Stimulated activated CD4-positive, alpha-beta T cell treated with anti-CD3 and anti-CD28 coated beads, TNF-alpha, amount 100 ng/mL, for 48 hours (primary cell): ENCODE measurements at regions not wholly inside any gene's neighbourhood (a gene's known extent, or its start where the extent isn't known, plus 50 kb on each side); places are given as distances from the start of the nearest gene placed in this dataset.

Experiments
- DNase-seq, 3 donors: peaks; one replicate each; pipeline ENCODE4 v3.0.0-alpha.2; 2020; ENCODE audit warnings: low read depth in 3 of 3

- no peak for DNase-seq
These were observed 561.2 kb upstream of the B3GALT2 start for GRCh38 chr1:193747579-193747978.

DNA sequence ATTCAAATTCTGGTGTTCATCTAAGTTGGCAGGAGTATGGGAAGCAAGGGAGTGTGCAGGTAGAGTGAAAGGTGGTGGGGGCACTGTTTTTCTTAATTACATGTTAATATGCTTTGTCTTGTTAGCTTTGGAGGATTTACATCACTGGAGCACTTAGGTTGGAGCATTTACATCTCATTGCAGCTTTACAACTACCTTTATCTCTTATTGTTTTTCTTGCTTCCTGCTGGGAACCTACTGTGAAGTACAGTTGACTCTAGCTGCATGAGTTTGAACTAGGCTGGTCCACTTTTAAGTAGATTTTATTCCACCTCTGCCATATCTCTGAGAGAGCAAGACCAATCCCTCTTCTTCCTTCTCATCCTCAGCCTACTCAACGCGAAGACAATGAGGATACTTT is 554.8 kb upstream of the B3GALT2 start:
- DNase-seq: no peak

- no peak for DNase-seq
These were observed 554.3 kb upstream of the B3GALT2 start for GRCh38 chr1:193740762-193741161.

- no peak for DNase-seq
These were observed 550.1 kb upstream of the B3GALT2 start for GRCh38 chr1:193736507-193736906.

- DNase-seq: no peak
These were observed 547.3 kb upstream of the B3GALT2 start for GRCh38 chr1:193733674-193734073.

- no peak for DNase-seq
These were observed 543.6 kb upstream of the B3GALT2 start for GRCh38 chr1:193730017-193730416.

DNA sequence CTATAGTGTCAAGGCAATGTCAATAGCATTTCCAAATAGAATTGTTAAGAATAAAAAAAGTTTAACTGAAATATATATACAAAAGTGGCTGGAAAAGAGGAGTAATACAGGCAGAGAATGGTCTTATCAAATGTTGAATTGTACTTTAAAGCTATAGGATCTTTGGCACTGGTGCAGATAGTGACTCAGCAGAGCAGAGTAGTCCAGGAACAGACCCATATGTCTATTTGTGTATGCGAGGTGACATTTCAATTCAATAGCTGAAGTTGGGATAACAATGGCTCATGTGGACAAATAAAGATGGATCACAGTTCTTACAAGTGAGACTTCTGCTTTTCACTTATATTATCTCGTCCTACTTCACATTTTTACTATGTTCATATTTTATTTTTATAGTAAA is 543.0 kb upstream of the B3GALT2 start:
- DNase-seq: no peak

GRCh38 chr1:193727850-193728249 is 541.4 kb upstream of the B3GALT2 start:
- DNase-seq: no peak

- no peak for DNase-seq
These were observed 540.3 kb upstream of the B3GALT2 start for GRCh38 chr1:193726722-193727121.

DNA sequence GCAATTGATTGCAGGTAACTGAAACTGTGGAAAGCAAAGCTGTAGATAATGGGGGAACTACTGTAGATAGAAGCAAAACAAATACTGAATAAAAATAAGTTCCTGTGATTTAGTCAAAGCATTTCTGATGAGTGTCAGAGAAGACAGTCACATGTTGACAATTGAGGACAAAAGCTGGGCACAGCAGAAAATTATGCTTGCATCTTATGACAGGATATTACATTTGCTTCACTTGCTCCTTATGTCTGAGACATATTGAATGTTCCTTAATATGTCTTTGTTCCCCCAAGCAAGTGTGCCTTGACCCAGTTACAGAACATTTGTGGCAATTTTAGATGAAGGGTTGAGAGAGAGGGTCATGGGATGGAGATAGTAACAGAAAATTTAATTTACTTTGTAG is 526.0 kb upstream of the B3GALT2 start:
- DNase-seq: no peak

DNA sequence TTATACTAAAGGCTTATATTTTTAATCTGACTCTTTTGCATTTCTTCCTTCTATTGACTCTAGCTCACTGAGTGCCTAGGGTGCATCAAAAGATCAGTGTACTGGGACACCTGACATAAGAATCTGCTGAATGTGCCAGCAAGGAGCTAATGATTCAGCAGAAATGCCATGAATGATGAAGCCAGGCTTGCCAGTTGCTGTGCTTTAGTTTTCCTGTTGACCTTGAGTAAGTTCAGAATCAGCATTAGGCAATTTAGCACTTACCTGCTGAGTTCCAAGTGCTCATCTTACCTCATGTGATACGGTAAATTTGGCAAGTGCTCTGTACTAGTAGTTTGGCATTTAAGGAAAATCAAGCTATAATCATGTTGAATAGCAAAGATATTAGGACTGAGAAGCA is 523.2 kb upstream of the B3GALT2 start:
- no peak for DNase-seq

DNA sequence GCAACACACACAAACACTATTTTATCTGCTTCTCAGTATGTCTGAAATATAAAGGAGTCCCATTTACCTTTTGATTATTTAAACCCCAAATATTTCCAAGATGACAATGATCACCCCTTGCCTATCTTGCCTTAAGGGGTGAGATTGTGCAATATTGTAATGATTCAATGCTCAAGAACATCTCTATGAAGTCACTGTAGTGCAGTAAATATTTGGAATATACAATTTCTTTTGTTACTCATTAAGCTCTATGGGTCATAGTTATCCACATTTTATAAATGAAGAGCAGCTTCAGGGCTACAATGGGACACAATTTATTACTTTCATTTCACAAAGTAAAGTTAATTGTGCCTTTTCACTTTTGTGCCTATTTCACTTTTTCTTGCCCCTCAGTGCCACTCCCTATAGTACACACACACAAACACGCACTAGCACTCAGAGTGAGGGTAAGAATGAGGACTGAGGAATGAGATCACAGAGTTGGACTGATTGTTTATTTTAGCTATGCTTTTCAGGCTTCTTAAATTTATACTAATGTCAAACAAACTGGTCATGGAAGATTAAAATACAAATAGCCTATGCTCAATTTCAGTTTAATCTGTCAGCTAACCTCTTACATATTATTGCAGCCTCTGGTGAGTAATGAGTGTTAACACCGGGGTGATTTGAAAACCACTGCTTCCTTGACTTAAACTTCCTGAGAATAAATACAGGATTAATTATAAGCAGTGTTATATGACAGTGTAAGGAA is 521.0 kb upstream of the B3GALT2 start:
- no peak for DNase-seq

DNA sequence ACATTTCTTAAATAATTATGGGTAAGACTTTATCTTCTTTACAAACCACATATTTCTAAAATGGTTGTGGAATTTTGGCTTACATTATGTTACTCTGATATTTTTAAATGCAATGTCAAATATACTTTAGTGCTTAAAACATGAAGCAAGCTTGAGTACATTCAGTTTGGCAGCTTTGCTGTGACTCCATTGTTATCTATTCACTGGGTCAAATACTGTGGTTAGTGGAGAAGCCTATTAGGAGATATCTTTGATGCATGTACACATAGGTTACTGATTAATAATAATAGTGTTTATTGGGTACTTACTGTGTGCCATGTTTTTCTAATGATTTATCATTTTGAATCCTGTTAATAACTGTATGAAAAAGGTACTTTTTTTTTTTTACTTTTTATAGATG is 520.4 kb upstream of the B3GALT2 start:
- DNase-seq: no peak

GRCh38 chr1:193705554-193705981 is 519.2 kb upstream of the B3GALT2 start:
- DNase-seq: no peak

GRCh38 chr1:193703655-193704054 is 517.2 kb upstream of the B3GALT2 start:
- no peak for DNase-seq

DNA sequence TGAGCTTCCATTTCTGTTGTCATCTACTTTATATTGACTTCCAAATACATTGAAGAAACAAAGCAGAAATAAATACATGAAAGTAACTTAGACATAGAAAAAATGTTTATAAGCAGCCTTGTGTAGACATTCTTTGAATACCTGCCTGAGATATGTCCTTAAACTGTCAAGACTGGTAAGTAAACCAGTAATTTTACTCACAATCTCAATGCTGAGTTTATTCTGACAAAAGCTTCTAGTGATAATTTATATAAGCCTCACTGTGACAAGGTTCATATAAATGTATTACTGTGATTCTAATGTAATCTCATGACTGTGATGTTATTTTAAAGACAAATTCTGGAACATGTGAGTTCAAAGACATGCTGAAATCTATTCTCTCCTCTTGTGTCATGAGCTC is 516.7 kb upstream of the B3GALT2 start:
- no peak for DNase-seq

DNA sequence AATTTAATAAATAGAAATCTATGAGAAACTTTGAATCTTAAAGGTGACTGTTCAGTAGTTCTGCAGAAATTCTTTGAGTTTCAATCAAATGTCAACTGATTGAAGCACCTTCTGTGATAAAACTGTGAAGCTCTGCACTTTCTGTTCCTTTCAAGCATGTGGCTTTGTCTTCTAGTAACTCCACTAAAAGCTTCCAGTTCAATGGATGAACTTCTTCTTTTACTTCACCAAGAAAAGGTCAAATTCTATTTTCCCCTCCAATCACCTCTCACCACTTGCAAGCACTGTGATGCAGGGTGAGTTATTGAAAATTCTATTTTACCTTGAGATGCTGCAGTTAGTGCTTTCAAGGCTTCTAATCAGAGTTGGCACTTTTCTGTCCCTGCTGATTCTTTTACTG is 515.3 kb upstream of the B3GALT2 start:
- no peak for DNase-seq

DNA sequence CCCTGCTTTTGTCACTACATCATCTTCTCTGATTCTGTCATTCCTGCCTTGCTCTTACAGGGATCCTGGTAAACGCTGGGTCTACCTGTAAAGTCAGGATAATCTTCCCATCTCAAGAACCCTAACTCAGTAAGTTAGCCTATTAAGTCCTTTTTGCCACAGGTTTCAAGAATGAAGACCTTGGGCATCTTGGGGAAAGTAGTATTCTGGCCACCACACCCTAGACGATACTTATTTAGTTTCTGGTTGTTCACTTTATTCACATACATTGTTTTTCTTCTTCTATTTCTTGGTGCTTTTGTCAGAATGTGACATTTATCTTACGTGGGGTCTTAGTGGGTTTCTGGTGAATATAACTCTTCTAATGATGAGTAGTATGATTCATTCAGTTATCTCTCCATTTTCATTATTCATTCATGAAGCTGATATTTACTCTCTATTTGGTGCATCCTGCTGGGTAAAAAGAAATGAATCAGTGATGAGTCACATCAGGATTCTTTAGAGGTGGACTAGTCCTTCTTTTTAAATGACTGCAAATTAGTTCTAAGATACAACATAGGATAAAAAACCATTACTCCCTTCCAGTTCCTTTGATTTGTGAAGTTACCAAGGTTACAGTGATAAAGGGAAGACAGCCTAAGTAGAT is 514.4 kb upstream of the B3GALT2 start:
- no peak for DNase-seq

DNA sequence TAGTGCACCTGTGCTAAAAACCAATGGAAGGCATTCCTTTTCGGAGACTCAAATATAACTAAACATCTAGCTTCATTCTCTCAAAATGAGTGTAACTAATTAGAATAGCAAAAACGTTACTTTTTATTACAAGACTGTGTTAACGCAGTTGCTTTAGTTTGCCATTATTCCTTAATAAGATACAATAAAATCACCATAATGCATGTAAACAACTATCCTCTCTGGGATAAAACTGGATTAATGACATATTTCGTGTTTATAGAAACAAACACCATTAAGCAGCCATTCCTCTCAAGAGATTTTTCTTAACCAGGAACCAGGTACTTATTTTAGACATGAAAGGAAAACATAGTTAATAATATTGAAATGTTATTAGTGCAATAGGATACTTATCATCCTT is 512.8 kb upstream of the B3GALT2 start:
- no peak for DNase-seq

- DNase-seq: no peak
These were observed 511.4 kb upstream of the B3GALT2 start for GRCh38 chr1:193697776-193698175.

DNA sequence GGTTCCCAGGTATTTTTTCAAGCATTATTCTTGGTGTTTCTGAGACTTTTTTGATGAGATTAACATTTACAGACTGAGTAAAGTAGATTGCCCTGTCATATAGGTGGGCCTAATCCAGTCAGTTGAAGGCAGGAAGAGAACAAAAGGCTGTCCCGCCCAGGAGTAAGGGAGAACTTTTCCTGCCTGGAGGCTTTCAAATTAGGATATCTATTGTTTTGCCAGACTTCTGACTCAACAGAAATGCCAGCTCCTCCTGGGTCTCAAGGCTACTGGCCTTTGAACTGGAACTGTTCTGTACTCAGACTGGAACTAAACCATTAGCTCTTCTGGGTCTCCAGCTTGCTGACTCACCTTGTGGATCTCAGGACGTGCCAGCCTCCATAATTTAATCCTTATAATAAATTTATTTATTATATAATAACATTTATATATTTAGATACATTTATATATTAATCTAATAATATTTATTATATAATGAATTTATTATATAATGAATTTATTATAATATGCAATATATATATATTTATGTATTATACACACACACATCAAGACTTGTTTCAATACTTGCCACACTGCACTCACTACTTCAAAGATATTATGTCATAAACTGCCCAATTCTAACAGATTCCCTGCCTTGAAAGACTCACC is 510.8 kb upstream of the B3GALT2 start:
- no peak for DNase-seq

GRCh38 chr1:193694741-193695140 is 508.3 kb upstream of the B3GALT2 start:
- DNase-seq: no peak

- no peak for DNase-seq
These were observed 499.6 kb upstream of the B3GALT2 start for GRCh38 chr1:193685986-193686385.
